ENCODE measurements at regions not wholly inside any gene's neighbourhood (a gene's known extent, or its start where the extent isn't known, plus 50 kb on each side); places are given as distances from the start of the nearest gene placed in this dataset.

GRCh38 chr9:124110307-124110915 lies 98.8 kb downstream of the LHX2 start:
- no peak overlapping the region for H3K9ac ChIP-seq
- H4K20me1 ChIP-seq (ENCODE audit: insufficient read depth): no peaks in the 10 kb centered on the region
- no peaks in the 10 kb centered on the region for H3F3A ChIP-seq (replicated peaks; ENCODE audit: insufficient read depth)
- POLR2A ChIA-PET: no interaction called here
- no peaks in the 10 kb centered on the region for H3K36me3 ChIP-seq (replicated peaks in 1 of 2; ENCODE audit: control insufficient read depth in 1 of 2, insufficient read depth in 2 of 2, low read length in 1 of 2)
- H3K4me2 ChIP-seq: no peak overlapping the region
- H3K79me2 ChIP-seq (ENCODE audit: insufficient read depth): no peaks in the 10 kb centered on the region
- H3K27ac ChIP-seq (ENCODE audit: low read depth in 2 of 2, low read length in 1 of 2): no peak overlapping the region
- H3K27me3 ChIP-seq (ENCODE audit: insufficient read depth): no peaks in the 10 kb centered on the region; the same call in 1 of the 2 replicates
- 46% methylated on average over 15 of the region's 16 CpGs for WGBS (ENCODE audit: low lambda C conversion rate)
- TF ChIP-seq GATA2 (CRISPR knock-in tag; IDR thresholded peaks at IDR 0.05) (no peak), MXI1 (IDR thresholded peaks at IDR 0.05; ENCODE audit: low read depth, low read length) (no peak), PBX3 (IDR thresholded peaks at IDR 0.05) (no peak), CTCF (IDR thresholded peaks at IDR 0.05) (no peak), EZH2phosphoT487 (IDR thresholded peaks at IDR 0.05; ENCODE audit: borderline replicate concordance, low read depth) (no peak), RFX5 (IDR thresholded peaks at IDR 0.05; ENCODE audit: low read length) (no peak), SIN3A (IDR thresholded peaks at IDR 0.05; ENCODE audit: borderline replicate concordance, low read depth, low read length) (peak; percentile 81; the same call in 1 of the 2 replicates), IRF3 (IDR thresholded peaks at IDR 0.05; ENCODE audit: low read depth, low read length) (no peak), NRF1 (IDR thresholded peaks at IDR 0.05; ENCODE audit: low read depth, low read length) (no peak), RCOR1 (IDR thresholded peaks at IDR 0.05; ENCODE audit: low read length) (peak; percentile 48; the same call in 1 of the 2 replicates)
- TF ChIP-seq, protein P1, sequence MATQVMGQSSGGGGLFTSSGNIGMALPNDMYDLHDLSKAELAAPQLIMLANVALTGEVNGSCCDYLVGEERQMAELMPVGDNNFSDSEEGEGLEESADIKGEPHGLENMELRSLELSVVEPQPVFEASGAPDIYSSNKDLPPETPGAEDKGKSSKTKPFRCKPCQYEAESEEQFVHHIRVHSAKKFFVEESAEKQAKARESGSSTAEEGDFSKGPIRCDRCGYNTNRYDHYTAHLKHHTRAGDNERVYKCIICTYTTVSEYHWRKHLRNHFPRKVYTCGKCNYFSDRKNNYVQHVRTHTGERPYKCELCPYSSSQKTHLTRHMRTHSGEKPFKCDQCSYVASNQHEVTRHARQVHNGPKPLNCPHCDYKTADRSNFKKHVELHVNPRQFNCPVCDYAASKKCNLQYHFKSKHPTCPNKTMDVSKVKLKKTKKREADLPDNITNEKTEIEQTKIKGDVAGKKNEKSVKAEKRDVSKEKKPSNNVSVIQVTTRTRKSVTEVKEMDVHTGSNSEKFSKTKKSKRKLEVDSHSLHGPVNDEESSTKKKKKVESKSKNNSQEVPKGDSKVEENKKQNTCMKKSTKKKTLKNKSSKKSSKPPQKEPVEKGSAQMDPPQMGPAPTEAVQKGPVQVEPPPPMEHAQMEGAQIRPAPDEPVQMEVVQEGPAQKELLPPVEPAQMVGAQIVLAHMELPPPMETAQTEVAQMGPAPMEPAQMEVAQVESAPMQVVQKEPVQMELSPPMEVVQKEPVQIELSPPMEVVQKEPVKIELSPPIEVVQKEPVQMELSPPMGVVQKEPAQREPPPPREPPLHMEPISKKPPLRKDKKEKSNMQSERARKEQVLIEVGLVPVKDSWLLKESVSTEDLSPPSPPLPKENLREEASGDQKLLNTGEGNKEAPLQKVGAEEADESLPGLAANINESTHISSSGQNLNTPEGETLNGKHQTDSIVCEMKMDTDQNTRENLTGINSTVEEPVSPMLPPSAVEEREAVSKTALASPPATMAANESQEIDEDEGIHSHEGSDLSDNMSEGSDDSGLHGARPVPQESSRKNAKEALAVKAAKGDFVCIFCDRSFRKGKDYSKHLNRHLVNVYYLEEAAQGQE (IDR thresholded peaks at IDR 0.05; ENCODE audit: low read depth, low read length): peak; percentile 100
- TF ChIP-seq, protein P2, sequence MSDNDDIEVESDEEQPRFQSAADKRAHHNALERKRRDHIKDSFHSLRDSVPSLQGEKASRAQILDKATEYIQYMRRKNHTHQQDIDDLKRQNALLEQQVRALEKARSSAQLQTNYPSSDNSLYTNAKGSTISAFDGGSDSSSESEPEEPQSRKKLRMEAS (IDR thresholded peaks at IDR 0.05; ENCODE audit: low read depth): 0 out of 2 replicates have a peak, but pooled peaks have one; percentile 24
- TF ChIP-seq, protein P3, sequence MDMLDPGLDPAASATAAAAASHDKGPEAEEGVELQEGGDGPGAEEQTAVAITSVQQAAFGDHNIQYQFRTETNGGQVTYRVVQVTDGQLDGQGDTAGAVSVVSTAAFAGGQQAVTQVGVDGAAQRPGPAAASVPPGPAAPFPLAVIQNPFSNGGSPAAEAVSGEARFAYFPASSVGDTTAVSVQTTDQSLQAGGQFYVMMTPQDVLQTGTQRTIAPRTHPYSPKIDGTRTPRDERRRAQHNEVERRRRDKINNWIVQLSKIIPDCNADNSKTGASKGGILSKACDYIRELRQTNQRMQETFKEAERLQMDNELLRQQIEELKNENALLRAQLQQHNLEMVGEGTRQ (IDR thresholded peaks at IDR 0.05; ENCODE audit: borderline replicate concordance, low read depth, low read length): no peak
- H3K4me1 ChIP-seq (ENCODE audit: control insufficient read depth in 1 of 2, insufficient read depth in 2 of 2, low read depth in 1 of 2, low read length in 1 of 2): no peaks in the 10 kb centered on the region
- CTCF ChIA-PET: interaction anchor here (0.8 to 3.5 kb wide), 2 partner anchors 14 to 17 kb away, joined by 3 to 16 read pairs; no protein-coding TSS in a partner anchor
- no peak for DNase-seq
- no peaks in the 10 kb centered on the region for H3K9me3 ChIP-seq
- H3K9me2 ChIP-seq: no peaks in the 10 kb centered on the region
- no peak overlapping the region for H3K4me3 ChIP-seq (ENCODE audit: low read depth in 2 of 2, low read length in 1 of 2)
- H2AFZ ChIP-seq (ENCODE audit: low read depth): no peak overlapping the region
